ENCODE measurements at regions not wholly inside any gene's neighbourhood (a gene's known extent, or its start where the extent isn't known, plus 50 kb on each side); places are given as distances from the start of the nearest gene placed in this dataset. TPM values are rescaled to one million over a fixed set of nuclear protein-coding genes. Genes with fewer than 3 reads are reported as not detected.

DNA sequence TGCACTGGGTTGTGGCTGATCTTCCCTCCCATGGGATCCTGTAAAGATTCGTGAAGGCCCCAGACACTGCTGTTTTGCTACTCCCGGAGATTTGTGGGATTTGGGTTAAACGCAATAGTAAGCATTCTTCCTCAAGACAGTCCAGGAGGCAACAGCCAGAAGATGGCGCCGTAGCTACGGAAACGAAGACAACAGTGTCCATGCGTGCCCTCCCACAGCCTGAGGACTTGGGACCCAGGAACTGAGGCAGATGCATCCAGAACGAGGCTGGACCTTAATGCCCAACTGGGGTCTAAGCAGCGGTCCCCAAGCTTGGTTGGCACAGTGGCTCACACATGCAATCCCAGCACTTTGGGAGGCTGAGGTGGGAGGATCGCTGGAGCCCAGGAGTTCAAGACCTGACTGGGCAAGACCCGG, 57.6 kb upstream of the ZNF507 start:
- no peak overlapping the region for H3K4me3 ChIP-seq (ENCODE audit: low read depth, low read length)
- peak; percentile 55 for TF ChIP-seq CTCF (IDR thresholded peaks at IDR 0.05; ENCODE audit: insufficient read depth, low read length)
- peak; percentile 82 for DNase-seq (ENCODE audit: low read depth)

- DNase-seq (ENCODE audit: low read depth): no peak
- TF ChIP-seq CTCF (IDR thresholded peaks at IDR 0.05; ENCODE audit: insufficient read depth, low read length): no peak
- no peak overlapping the region for H3K4me3 ChIP-seq (ENCODE audit: low read depth, low read length)
Observed at GRCh38 chr19:32289566-32290210, 55.7 kb upstream of the ZNF507 start.

DNA sequence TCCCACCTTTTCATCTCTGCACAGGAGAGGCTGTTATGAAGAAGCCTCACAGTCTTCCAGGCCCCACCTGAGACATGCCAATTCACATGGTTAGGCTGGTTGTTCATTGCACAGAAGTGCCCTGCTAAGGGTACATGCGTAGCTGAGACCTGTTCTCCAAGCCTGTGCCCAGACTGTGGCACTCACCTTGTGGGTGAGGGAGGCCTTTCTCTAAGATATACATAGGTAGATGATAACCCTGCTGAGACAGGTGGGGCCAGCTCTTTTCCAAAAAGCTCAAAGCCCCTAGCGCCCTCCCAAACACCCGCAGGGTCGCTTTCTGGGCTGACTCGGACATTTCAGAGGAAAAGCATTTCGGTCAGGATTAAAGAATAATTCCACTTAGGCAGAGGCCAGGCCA, 53.5 kb upstream of the ZNF507 start:
- H3K4me3 ChIP-seq (ENCODE audit: low read depth, low read length): no peak overlapping the region
- no peak for TF ChIP-seq CTCF (IDR thresholded peaks at IDR 0.05; ENCODE audit: insufficient read depth, low read length)
- no peak for DNase-seq (ENCODE audit: low read depth)

GRCh38 chr19:32294871-32295438, 50.5 kb upstream of the ZNF507 start:
- DNase-seq (ENCODE audit: low read depth): no peak
- H3K4me3 ChIP-seq (ENCODE audit: low read depth, low read length): no peak overlapping the region
- TF ChIP-seq CTCF (IDR thresholded peaks at IDR 0.05; ENCODE audit: insufficient read depth, low read length): no peak

Small RNA genes lying in the stretch of these regions (small RNA-seq; reads per million reads assigned to genes)
- gene AC011456.1 (not detected), gene RNA5SP471 (not detected), gene RNA5SP472 (not detected), gene RNU6-967P (not detected)
